HFF-Myc (cell line): ENCODE measurements at regions not wholly inside any gene's neighbourhood (a gene's known extent, or its start where the extent isn't known, plus 50 kb on each side); places are given as distances from the start of the nearest gene placed in this dataset.

Experiments used
- DNase-seq: peaks from one replicate; pipeline ENCODE4 v3.0.0-alpha.2; 2011; ENCODE audit warnings: low read depth; ENCODE audit errors: extremely low read depth
- H3K4me3 ChIP-seq: replicated peaks from 2 replicates; pipeline ENCODE4 v1.5.1; 2011; ENCODE audit warnings: low read depth, mild to moderate bottlenecking, control low read depth, low read length
- CTCF ChIP-seq: IDR thresholded peaks from 2 replicates; pipeline ENCODE4 v1.5.1; 2012; ENCODE audit warnings: mild to moderate bottlenecking, low read depth, low read length, control low read depth; ENCODE audit errors: missing control alignments

- no peak for TF ChIP-seq CTCF
- no peak for DNase-seq
- no peak overlapping the region for H3K4me3 ChIP-seq
These were observed 230.3 kb downstream of the ENGASE start for GRCh38 chr17:79304884-79305283.

GRCh38 chr17:79303641-79304205 lies 229.1 kb downstream of the ENGASE start:
- no peak for TF ChIP-seq CTCF
- H3K4me3 ChIP-seq: no peak overlapping the region
- DNase-seq: no peak

GRCh38 chr17:79301469-79301868 lies 226.8 kb downstream of the ENGASE start:
- DNase-seq: no peak
- TF ChIP-seq CTCF: no peak
- no peak overlapping the region for H3K4me3 ChIP-seq

GRCh38 chr17:79299349-79299748 lies 224.7 kb downstream of the ENGASE start:
- TF ChIP-seq CTCF: no peak
- no peak for DNase-seq
- H3K4me3 ChIP-seq: no peak overlapping the region

GRCh38 chr17:79298799-79299198 lies 224.2 kb downstream of the ENGASE start:
- no peak for TF ChIP-seq CTCF
- DNase-seq: no peak

GRCh38 chr17:79296243-79296642 lies 221.6 kb downstream of the ENGASE start:
- no peak for TF ChIP-seq CTCF
- no peak for DNase-seq
- H3K4me3 ChIP-seq: no peak overlapping the region

More at GRCh38 chr17:79298799-79299198, 224.2 kb downstream of the ENGASE start:
- H3K4me3 ChIP-seq: no peak overlapping the region

- no peak overlapping the region for H3K4me3 ChIP-seq
- DNase-seq: no peak
- TF ChIP-seq CTCF: no peak
These were observed 220.7 kb downstream of the ENGASE start for GRCh38 chr17:79295307-79295706.
